Cardiac fibroblast (primary cell): ENCODE measurements at regions not wholly inside any gene's neighbourhood (a gene's known extent, or its start where the extent isn't known, plus 50 kb on each side); places are given as distances from the start of the nearest gene placed in this dataset.

Source experiments
- DNase-seq, 2 donors: peaks; one replicate each; pipeline versions ENCODE4 v3.0.0 to v3.0.0-alpha.2; 2010; ENCODE audit warnings: low read depth in 2 of 2
- H3K4me3 ChIP-seq, 2 donors: replicated peaks in 1 of 2; 1 replicate in 1 of 2; 2 replicates in 1 of 2; pipeline ENCODE4 v1.5.1; 2011; ENCODE audit warnings: low read depth in 2 of 2, low read length in 2 of 2, mild to moderate bottlenecking in 2 of 2, moderate library complexity in 1 of 2
- CTCF ChIP-seq: IDR thresholded peaks from one replicate; pipeline ENCODE4 v1.5.1; 2011; ENCODE audit warnings: low read depth, mild to moderate bottlenecking, low read length, inconsistent platforms

DNA sequence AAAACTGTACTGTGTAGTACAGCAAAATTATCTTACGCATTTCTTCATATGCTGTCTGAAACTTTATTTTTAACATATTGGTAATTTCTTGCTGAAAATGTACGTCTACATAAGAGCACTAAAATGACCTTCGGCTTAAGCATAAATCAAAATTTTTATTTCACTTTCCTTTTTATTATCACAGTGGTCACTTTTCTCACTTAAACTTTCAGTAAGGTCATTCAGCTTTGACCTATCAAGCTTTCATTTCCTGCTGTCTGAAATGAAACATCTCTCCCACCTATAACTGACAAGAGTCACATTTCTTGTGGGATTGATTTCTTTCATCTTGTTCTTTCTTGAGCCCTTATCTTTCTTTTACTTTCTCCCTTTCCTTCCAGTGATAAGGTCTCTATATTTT is 2212.7 kb upstream of the PCDH20 start:
- no peak overlapping the region for H3K4me3 ChIP-seq
- no peak for DNase-seq
- no peak for TF ChIP-seq CTCF

GRCh38 chr13:63625869-63626268 is 2210.2 kb upstream of the PCDH20 start:
- DNase-seq, result peak in 1 of 2 donors; percentile 32
- no peak for TF ChIP-seq CTCF
- no peak overlapping the region for H3K4me3 ChIP-seq

DNA sequence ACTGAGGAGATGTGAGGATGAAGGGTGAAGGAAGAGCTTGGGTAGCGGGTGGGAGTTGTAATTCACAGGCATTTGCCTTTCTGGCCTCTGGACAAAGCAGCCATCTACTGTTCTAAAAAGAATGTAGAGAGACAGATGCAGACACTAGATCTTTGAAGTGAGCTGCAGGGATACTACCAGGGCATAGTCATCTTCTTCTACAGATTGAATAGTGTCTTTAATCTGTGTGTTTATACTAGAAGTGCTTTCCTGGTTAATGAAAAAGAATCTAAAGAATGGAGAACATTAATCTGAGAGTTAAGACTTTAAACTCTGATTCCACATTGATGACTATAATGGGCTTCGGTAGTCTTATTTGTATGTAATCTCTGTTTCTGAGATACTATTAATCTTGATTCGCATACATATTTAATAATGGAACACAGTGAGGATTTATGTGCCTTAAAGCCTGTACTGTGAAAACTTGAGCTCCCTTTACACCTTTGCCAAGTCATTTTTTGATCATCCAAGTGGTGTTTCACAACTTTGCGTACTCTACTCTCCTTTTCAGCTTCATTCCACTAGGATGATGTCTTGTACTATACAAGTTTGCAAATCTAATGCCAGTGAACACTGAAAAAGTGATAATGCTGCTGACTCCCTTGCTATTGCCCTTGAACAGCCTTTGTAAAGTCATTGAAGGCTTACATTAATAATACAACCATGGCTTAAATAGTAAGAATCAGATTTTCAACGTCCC is 2199.4 kb upstream of the PCDH20 start:
- no peak for TF ChIP-seq CTCF
- H3K4me3 ChIP-seq, result no peak overlapping the region
- no peak for DNase-seq

- DNase-seq, result no peak
- no peak for TF ChIP-seq CTCF
- H3K4me3 ChIP-seq, result no peak overlapping the region
These were observed 2191.5 kb upstream of the PCDH20 start for GRCh38 chr13:63607153-63607552.

GRCh38 chr13:63605962-63606361 is 2190.3 kb upstream of the PCDH20 start:
- no peak for TF ChIP-seq CTCF
- no peak overlapping the region for H3K4me3 ChIP-seq
- DNase-seq, result no peak

- DNase-seq, result no peak
- no peak for TF ChIP-seq CTCF
- H3K4me3 ChIP-seq, result no peak overlapping the region
These were observed 2189.8 kb upstream of the PCDH20 start for GRCh38 chr13:63605403-63605802.

GRCh38 chr13:63595811-63596210 is 2180.2 kb upstream of the PCDH20 start:
- no peak overlapping the region for H3K4me3 ChIP-seq
- TF ChIP-seq CTCF, result no peak
- no peak for DNase-seq
